Esophagus squamous epithelium (tissue), 4 donors: ENCODE measurements at regions not wholly inside any gene's neighbourhood (a gene's known extent, or its start where the extent isn't known, plus 50 kb on each side); places are given as distances from the start of the nearest gene placed in this dataset.

Source experiments
- POLR2A ChIP-seq, 4 donors: fragments of 450-650 bp; IDR thresholded peaks; one replicate each; pipeline ENCODE4 v1.6.1; 2017; ENCODE audit warnings: antibody characterized with exemption in 4 of 4, mild to moderate bottlenecking in 4 of 4, moderate library complexity in 3 of 4
- TF ChIP-seq, protein P1 (sequence below), 6 experiments: fragments of 450-650 bp in 4 of 6; fragments of 200-600 bp in 2 of 6; sonication (generic) in 2 of 6; IDR thresholded peaks; one replicate each; pipeline ENCODE4 v1.5.1; 2016 to 2019; ENCODE audit warnings: antibody characterized with exemption in 6 of 6, mild to moderate bottlenecking in 4 of 6, moderate library complexity in 4 of 6

DNA sequence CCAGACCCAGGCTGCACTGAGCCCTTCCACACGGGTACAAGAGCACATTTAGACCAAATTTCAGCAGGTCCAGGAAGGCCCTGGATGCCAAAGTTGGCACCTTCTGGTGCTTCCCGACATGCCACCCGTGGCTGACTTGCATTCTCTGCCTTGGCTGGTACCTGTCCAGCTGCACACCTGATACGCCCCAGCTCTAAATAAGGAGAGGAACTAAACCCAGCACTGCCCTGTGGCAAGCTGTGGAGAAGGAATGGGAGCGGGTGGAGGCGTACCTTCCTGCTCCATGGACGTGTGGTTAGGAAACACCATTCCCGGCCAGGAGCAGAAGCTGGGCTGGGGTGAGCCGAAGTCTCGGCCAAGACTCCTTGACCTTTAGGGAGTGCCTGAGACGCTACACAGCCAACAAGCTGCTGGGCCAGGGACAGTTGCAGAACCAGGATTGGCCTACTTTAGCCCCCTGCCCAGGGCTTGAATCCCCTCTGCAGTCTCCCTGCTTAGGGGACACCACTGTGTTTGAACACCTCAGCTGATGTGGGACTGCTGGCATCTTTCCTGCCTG, 86.5 kb upstream of the TAF1B start:
- TF ChIP-seq POLR2A (IDR thresholded peaks at IDR 0.05), result no peak
- TF ChIP-seq, protein P1, sequence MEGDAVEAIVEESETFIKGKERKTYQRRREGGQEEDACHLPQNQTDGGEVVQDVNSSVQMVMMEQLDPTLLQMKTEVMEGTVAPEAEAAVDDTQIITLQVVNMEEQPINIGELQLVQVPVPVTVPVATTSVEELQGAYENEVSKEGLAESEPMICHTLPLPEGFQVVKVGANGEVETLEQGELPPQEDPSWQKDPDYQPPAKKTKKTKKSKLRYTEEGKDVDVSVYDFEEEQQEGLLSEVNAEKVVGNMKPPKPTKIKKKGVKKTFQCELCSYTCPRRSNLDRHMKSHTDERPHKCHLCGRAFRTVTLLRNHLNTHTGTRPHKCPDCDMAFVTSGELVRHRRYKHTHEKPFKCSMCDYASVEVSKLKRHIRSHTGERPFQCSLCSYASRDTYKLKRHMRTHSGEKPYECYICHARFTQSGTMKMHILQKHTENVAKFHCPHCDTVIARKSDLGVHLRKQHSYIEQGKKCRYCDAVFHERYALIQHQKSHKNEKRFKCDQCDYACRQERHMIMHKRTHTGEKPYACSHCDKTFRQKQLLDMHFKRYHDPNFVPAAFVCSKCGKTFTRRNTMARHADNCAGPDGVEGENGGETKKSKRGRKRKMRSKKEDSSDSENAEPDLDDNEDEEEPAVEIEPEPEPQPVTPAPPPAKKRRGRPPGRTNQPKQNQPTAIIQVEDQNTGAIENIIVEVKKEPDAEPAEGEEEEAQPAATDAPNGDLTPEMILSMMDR (IDR thresholded peaks at IDR 0.05), result no peak
